H1 (cell line): ENCODE measurements at regions not wholly inside any gene's neighbourhood (a gene's known extent, or its start where the extent isn't known, plus 50 kb on each side); places are given as distances from the start of the nearest gene placed in this dataset.

ENCODE experiments used
- ASH2L ChIP-seq: fragments of 200-600, 300-600 bp; sonication (generic); IDR thresholded peaks from one replicate; pipeline ENCODE4 v1.7.1; 2017; ENCODE audit warnings: low read length
- CHD2 ChIP-seq: IDR thresholded peaks from 2 replicates; pipeline ENCODE4 v1.6.1; 2012; ENCODE audit warnings: low read length, improper control_type of control experiment
- CHD7 ChIP-seq: fragments of 300-600 bp; sonication (generic); IDR thresholded peaks from 2 replicates; pipeline ENCODE4 v1.7.1; 2012; ENCODE audit warnings: low read length, moderate library complexity, mild to moderate bottlenecking, inconsistent platforms; ENCODE audit not compliant: insufficient replicate concordance
- CTBP2 ChIP-seq: IDR thresholded peaks from 2 replicates; pipeline ENCODE4 v1.7.0; 2011; ENCODE audit warnings: borderline replicate concordance, mild to moderate bottlenecking, moderate library complexity, mixed read lengths, low read length; ENCODE audit not compliant: insufficient read depth, insufficient read length
- GABPA ChIP-seq: IDR thresholded peaks from 2 replicates; pipeline ENCODE4 v1.6.1; 2011; ENCODE audit warnings: mild to moderate bottlenecking, low read length, moderate library complexity, borderline replicate concordance; ENCODE audit not compliant: insufficient read depth
- GTF2F1 ChIP-seq: IDR thresholded peaks from 2 replicates; pipeline ENCODE4 v1.6.1; 2012; ENCODE audit warnings: low read depth, low read length, improper control_type of control experiment, borderline replicate concordance
- HDAC2 ChIP-seq, 2 experiments: fragments of 300-600 bp in 1 of 2; sonication (generic) in 1 of 2; IDR thresholded peaks; 2 replicates each; pipeline ENCODE4 v1.6.1; 2011 to 2012; ENCODE audit warnings: low read depth in 2 of 2, low read length in 2 of 2, mild to moderate bottlenecking in 2 of 2, moderate library complexity in 2 of 2, borderline replicate concordance in 1 of 2, inconsistent platforms in 1 of 2
- JUN ChIP-seq: IDR thresholded peaks from 2 replicates; pipeline ENCODE4 v1.6.1; 2011; ENCODE audit warnings: low read depth, mild to moderate bottlenecking, improper control_type of control experiment, low read length
- NANOG ChIP-seq: IDR thresholded peaks from 2 replicates; pipeline ENCODE4 v1.6.1; 2011; ENCODE audit warnings: low read length, low read depth, mild to moderate bottlenecking, inconsistent platforms; ENCODE audit not compliant: insufficient read depth, poor library complexity, severe bottlenecking
- PHF8 ChIP-seq: fragments of 200-600 bp; sonication (generic); conservative IDR thresholded peaks from 2 replicates; pipeline ENCODE4 v1.7.1; 2012; ENCODE audit warnings: low read depth, mild to moderate bottlenecking, inconsistent platforms, low read length, moderate library complexity
- POLR2A ChIP-seq, 2 experiments: IDR thresholded peaks; 1 replicate in 1 of 2; 2 replicates in 1 of 2; pipeline ENCODE4 v1.6.1; 2011; ENCODE audit warnings: low read depth in 2 of 2, low read length in 2 of 2, mild to moderate bottlenecking in 2 of 2; ENCODE audit errors: control extremely low read depth in 1 of 2
- SP4 ChIP-seq: IDR thresholded peaks from 2 replicates; pipeline ENCODE4 v1.6.1; 2012; ENCODE audit warnings: low read length, inconsistent platforms
- ZNF274 ChIP-seq: IDR thresholded peaks from 2 replicates; pipeline ENCODE4 v1.7.0; 2012; ENCODE audit warnings: low read length, borderline replicate concordance; ENCODE audit errors: extremely low read depth

DNA sequence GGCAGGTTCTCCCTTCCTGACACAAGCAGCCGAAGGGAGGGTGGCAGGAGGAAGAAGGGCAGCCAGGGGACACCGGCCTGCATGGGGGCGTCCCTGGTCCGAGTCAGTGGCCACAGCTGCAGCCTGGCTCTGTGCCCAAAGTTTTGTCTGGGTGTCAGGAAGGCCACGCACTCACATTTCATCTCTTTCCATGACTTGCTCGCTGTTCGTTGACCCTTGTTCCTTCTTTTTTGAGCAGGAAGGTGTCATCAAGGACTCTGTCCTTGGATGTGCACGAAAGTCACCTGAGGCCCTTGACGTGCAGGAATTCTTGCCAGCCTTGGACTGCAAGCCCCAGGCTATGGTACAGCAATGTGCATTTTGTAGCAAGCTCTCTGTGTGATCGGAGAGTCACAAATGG lies 93.3 kb downstream of the TNFRSF13B start (continued):
- no peak for TF ChIP-seq CHD7
- no peak for TF ChIP-seq GABPA
- TF ChIP-seq ASH2L, result no peak
- no peak for TF ChIP-seq HDAC2 (IDR thresholded peaks at IDR 0.05; ENCODE audit: borderline replicate concordance in 1 of 2, low read depth in 2 of 2, low read length in 2 of 2)
- TF ChIP-seq SP4, result no peak
- TF ChIP-seq PHF8, result no peak
- no peak for TF ChIP-seq NANOG
- TF ChIP-seq ZNF274, result no peak
- no peak for TF ChIP-seq GTF2F1
- TF ChIP-seq JUN, result no peak
- TF ChIP-seq CHD2, result no peak
- no peak for TF ChIP-seq POLR2A (IDR thresholded peaks at IDR 0.05; ENCODE audit: control extremely low read depth in 1 of 2, low read depth in 2 of 2, low read length in 2 of 2)
- TF ChIP-seq CTBP2, result no peak
